ENCODE measurements at regions not wholly inside any gene's neighbourhood (a gene's known extent, or its start where the extent isn't known, plus 50 kb on each side); places are given as distances from the start of the nearest gene placed in this dataset.

DNA sequence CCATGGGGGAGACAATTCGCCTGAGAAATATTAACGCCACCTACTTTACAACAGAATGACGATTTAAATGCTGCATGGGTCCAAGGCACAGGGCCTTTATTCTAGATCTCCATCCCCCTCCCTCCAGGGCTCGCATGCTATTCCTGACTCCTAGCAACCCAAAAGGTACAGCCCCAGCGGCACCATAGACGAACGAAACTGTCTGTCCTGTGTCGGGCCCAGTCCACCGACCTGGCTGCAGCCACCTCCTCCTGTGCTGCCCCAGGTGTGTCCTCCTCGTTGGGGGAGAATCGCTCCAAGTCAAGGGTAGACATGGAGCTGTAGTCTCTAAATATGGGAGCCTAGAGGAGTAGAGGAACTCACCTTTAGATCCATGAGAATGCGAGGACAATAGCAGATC lies 196.5 kb downstream of the TOMM20 start:
- DNase-seq = no peak

DNA sequence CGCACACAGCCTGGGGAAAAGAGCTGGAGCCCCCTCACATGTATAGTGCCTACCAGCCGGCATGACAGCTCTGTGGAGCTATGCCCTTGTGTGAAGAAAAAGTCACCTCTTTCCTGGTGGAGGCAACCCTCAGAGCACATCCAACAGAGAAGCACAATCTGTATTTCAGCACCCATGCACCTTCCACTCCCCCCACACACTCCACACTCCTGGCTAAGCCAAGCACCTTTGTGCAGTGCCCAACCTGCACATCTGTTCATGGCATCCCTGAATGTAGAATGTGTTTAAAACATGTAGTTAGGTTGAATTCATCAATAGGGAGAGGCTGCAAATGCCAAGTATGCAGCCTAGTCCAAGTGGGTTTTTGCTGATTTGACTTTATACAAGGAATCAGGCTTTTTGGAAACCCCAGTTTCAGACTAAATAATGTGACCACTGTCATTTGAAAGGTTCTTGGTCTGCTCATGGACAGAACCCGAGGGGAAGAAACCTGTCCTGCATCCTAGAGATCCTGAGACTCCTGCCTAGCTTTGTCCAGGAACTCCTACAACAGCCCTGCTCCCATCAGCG lies 197.1 kb downstream of the TOMM20 start:
- no peak for DNase-seq

DNA sequence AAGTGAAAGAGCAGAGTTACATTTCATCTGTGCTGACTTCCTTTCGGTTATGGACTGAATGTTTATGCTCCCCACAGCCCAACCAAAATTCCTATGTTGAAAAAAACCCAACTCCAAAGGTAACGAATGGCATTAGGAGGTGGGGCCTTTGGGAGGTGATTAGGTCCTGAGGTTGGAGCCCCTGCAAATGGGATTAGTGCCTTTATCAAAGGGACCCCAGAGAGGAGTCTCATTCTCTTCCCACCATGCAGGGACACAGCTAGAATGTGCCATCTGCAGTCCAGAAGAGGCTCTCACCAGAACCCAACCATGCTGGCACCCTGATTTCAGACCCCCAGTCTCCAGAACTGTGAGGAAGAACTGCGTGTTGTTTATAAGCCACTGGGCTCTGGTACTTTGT lies 199.3 kb downstream of the TOMM20 start:
- DNase-seq = no peak

DNA sequence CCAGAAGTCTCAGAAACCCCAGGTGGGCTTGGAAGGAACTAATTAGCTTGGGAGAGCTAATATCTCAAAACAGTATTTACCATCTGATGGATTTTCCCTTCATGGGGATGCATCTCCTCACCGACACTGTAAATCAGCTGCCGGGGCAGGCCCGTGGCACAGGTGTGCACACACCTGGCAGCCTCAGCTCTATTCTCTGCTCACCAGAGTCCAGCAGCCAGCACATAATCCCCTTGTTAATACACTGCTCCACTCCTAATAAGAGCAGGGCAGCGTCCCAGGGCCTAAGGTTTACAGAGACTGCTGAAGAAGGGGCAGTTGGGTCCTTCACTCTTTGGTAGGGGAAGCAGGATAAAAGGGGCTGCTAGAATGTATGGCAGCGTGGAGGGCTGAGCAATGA lies 200.0 kb downstream of the TOMM20 start:
- no peak for DNase-seq

GRCh38 chr1:234927971-234928640 lies 200.5 kb downstream of the TOMM20 start:
- no peak for DNase-seq

DNA sequence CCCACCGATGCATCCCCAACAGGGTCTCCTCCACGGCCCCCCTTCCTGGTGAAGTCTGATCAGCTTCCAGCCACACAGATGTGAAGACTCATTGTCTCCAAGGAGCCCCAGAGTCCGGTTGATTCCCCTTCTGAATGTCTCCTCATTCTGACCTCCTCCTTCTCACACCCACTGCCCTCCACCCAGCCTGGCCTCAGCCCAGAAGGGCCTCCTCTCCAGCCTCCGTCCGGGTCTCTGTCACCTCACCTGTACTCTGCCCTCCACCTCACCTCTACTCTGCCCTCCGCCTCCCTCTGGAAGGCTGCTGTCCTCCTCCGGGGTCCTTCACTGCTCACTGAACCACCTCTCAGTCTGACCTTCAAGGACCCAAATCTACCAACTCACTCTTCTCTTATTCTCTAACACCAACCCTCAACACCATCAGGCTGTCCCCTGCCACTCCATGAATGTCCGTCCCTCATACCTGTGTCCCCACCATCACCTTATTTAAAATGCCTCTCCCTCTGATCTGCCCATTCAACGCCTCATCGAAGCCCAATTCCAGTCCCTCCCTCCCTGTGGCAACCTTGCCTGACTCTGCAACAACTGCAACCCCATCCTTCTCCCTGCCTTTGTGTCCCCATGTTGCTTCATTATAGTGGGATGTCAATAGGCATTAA lies 201.2 kb downstream of the TOMM20 start:
- DNase-seq = no peak

- no peak for DNase-seq
These were observed 201.9 kb downstream of the TOMM20 start for GRCh38 chr1:234926559-234927311.

- DNase-seq = no peak
These were observed 202.4 kb downstream of the TOMM20 start for GRCh38 chr1:234926264-234926558.

- DNase-seq = no peak
These were observed 203.0 kb downstream of the TOMM20 start for GRCh38 chr1:234925440-234926263.

DNA sequence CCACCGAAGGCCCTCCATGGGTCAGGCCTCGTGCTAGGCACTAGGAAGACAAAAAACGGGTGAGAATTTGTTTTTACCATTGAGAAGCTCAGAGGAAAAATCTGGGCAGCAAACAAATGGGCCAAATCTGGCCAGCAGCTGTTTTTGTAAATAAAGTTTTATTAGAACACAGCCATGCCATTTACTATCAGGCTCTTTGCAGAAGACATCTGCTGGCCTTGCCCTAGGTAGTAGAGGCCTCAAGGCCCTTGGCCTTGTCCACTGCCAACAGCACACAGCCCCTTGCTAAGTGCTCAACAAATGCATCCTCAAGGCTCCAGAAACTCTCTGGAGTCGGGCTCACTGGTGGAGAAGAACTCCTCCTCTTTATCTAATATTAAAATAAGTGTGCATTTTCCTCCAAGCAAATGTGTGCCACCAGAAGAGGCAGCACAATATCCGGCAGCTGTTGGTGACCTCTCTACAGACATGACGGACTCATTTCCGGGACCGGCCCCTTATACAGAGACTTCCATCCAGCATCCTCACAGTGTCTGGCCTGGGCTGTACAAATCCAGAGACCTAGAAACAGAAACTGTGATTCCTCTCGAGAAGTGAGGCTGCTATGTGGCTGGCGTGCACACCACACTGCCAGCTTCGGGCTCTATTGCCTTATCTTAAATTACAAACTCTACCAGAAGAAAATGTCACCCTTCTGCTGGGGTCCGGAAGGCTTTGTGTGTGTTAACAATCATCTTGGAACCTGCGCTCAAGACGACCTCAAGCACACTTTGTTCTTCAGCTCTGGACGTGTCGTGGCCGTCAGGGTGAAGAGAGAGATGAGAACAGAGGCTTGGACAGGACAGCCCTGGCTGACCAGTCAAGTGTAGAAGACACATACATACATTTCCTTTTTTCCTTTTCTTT lies 203.9 kb downstream of the TOMM20 start:
- no peak for DNase-seq

DNA sequence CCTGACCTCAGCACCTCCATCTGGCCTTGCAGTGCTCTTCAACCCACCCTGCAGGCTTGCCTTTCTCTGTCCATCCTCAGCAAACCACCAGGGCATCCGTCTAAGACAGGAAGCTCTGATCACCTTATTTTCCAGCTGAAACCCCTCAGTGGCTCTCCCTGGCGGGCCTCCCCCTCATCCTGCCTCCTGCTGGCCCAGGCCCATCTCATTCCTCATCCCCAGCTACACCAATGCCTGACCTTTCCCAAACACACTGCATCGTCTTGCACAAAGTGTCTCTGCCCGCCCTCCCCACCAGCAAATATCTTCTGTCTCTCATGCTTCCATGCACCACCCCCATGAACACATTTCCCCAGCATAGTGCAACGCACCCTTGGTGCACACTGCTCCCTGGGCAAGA lies 205.0 kb downstream of the TOMM20 start:
- DNase-seq = no peak

DNA sequence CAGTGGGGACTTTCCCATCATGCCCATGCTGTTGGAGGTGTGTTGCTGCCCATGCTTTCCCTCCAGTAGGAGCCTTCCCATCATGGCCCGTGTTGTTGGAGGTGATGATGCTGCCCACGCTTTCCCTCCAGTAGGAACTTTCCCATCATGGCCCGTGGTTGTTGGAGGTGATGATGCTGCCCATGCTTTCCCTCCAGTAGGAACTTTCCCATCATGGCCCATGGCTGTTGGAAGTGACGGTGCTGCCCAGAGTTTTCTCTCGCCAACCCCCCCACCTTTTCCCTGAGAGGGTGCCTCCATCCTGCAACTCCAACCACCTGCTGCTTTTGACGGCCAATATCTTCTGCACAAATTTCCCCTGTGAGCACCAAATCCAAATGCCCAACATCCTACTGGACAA lies 205.7 kb downstream of the TOMM20 start:
- no peak for DNase-seq

- DNase-seq = no peak
These were observed 207.2 kb downstream of the TOMM20 start for GRCh38 chr1:234921266-234922062.

GRCh38 chr1:234920843-234921140 lies 207.8 kb downstream of the TOMM20 start:
- no peak for DNase-seq

DNA sequence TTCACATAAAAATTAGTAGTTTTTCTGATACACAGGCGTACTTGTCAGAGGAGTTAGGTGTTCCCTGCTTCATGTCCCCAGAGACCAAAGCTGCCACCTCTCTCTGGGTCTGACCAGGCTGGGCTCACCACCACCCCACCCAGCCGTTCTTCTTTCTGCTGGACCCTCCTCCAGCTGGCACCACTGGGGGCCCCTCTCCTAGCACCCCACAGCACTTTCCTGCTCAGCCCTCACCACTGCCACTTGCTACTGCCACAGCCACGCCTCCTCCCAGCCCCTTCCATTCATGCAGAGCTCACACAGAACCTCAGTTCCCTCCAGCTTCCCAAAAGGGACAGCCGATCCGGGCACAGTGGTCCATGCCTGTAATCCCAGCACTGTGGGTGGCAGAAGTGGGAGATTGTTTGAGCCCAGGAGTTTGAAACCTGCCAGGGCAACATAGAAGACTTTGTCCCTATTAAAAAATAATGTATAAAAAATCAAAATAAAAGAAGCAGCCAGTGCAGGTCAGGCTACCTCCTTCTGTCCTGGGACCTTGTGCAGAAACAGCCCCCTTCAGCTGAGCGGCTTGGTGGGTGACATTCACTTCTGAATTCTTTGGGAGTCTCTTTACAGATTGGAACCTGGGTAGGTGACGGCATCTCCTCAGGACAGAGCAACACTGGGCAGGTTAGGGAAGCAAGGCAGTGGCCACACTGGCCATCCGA lies 208.3 kb downstream of the TOMM20 start:
- no peak for DNase-seq

GRCh38 chr1:234918961-234919761 lies 209.5 kb downstream of the TOMM20 start:
- no peak for DNase-seq

- DNase-seq = no peak
These were observed 210.3 kb downstream of the TOMM20 start for GRCh38 chr1:234918181-234918841.

DNA sequence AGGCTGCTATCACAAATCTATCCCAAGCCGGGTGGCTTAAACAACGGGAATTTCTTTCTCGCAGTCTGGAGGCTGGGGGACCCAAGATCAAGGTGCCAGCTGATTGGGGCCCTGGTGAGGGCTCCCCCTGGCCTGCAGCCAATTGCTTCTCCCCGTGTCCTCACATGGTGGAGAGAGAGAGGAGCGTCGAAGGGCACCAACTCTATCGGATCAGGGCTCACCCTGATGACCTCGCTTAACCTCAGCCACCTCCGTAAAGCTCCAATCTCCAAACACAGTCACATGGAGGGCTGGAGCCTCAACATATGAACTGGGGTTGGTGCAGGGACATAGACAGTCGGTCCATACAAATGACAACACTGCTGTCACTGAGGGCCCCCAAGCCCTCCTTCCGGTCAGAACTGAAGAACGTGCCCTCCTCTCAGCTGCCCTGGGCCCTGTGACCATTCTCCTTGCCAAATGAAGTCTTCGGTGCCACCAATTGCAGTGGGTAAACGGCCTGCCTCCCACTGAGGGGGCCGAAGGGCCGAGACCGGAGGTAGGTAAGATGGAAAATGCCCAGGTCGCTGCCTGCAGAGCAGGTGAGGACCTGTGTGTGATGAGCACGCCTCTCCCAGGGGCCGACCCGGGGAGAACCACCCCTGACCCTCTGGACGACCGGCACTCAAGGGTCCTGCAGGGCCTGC lies 211.0 kb downstream of the TOMM20 start:
- no peak for DNase-seq

DNA sequence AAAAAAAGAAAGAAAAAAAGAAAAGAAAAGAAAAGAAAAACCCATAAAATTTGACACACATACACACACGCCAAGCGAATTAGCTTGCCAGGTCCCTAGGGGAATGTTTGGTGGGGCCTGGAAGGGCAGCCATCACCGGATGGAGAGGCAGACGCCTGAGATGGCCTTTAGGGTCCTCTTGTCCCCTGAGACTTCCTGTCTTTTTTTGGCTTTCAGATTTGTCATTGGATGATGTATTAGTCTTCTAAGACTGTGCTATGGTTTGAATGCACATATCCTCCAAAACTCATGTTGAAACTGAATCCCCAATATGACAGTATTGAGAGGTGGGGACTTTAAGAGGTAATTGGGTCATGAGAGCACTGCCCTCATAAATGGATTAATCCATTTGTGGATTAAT lies 211.8 kb downstream of the TOMM20 start:
- DNase-seq = no peak

Data from T-helper 9 cell (primary cell).